Nephron (organoid): ENCODE measurements at regions not wholly inside any gene's neighbourhood (a gene's known extent, or its start where the extent isn't known, plus 50 kb on each side); places are given as distances from the start of the nearest gene placed in this dataset.

ENCODE experiments used
- H3K27ac Mint-ChIP-seq, 3 experiments: 2 replicates each; pipeline ENCODE4 v1.8.0; 2020; ENCODE audit warnings: mixed read lengths in 3 of 3, mild to moderate bottlenecking in 2 of 3, moderate library complexity in 1 of 3
- H3K27me3 Mint-ChIP-seq: 2 replicates; pipeline ENCODE4 v1.8.0; 2021; ENCODE audit warnings: low read depth, mild to moderate bottlenecking, moderate library complexity, mixed read lengths
- H3K36me3 Mint-ChIP-seq: 2 replicates; pipeline ENCODE4 v1.8.0; 2020; ENCODE audit warnings: low read depth, mixed read lengths
- H3K4me1 Mint-ChIP-seq: 2 replicates; pipeline ENCODE4 v1.8.0; 2020; ENCODE audit warnings: mixed read lengths
- H3K4me3 Mint-ChIP-seq, 3 experiments: 2 replicates each; pipeline ENCODE4 v1.8.0; 2020; ENCODE audit warnings: mild to moderate bottlenecking in 3 of 3, mixed read lengths in 3 of 3, moderate library complexity in 2 of 3
- H3K9me3 Mint-ChIP-seq: 2 replicates; pipeline ENCODE4 v1.8.0; 2020; ENCODE audit warnings: mixed read lengths
- TF ChIP-seq, protein P1 (sequence below), 3 experiments: fragments of 200-600 bp; sonication (generic); IDR thresholded peaks; one replicate each; pipeline ENCODE4 v1.5.0; 2021; ENCODE audit warnings: antibody characterized with exemption in 3 of 3; ENCODE audit not compliant: unreplicated experiment in 3 of 3

DNA sequence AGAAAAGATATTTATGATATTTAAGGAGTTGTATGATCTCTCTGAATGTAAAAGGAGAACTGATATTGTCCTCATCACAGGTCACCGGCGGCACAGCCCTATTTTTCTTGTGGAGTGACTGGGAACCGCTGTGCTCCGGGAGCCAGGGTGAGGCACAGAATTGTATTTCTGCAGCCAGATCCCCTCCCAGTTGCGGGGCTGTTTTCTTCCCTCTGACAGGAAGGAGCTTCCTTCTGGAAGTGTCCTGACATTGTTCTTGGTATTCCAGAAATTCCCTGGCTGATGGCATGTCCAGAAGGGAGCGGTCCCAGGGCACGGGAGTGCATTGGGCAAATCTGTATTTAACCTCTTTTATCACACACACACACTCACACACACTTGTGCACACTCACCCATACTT is 268.6 kb upstream of the FOXF1 start:
- H3K9me3 Mint-ChIP-seq: peaks cover 3% of the 10 kb centered on the region
- TF ChIP-seq, protein P1, sequence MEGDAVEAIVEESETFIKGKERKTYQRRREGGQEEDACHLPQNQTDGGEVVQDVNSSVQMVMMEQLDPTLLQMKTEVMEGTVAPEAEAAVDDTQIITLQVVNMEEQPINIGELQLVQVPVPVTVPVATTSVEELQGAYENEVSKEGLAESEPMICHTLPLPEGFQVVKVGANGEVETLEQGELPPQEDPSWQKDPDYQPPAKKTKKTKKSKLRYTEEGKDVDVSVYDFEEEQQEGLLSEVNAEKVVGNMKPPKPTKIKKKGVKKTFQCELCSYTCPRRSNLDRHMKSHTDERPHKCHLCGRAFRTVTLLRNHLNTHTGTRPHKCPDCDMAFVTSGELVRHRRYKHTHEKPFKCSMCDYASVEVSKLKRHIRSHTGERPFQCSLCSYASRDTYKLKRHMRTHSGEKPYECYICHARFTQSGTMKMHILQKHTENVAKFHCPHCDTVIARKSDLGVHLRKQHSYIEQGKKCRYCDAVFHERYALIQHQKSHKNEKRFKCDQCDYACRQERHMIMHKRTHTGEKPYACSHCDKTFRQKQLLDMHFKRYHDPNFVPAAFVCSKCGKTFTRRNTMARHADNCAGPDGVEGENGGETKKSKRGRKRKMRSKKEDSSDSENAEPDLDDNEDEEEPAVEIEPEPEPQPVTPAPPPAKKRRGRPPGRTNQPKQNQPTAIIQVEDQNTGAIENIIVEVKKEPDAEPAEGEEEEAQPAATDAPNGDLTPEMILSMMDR (IDR thresholded peaks at IDR 0.05; ENCODE audit: unreplicated experiment in 3 of 3): no peak
- H3K36me3 Mint-ChIP-seq: no peaks in the 10 kb centered on the region
- no peak overlapping the region for H3K27ac Mint-ChIP-seq
- peaks cover 70% of the 10 kb centered on the region for H3K27me3 Mint-ChIP-seq
- no peak overlapping the region for H3K4me3 Mint-ChIP-seq
- H3K4me1 Mint-ChIP-seq: no peaks in the 10 kb centered on the region

DNA sequence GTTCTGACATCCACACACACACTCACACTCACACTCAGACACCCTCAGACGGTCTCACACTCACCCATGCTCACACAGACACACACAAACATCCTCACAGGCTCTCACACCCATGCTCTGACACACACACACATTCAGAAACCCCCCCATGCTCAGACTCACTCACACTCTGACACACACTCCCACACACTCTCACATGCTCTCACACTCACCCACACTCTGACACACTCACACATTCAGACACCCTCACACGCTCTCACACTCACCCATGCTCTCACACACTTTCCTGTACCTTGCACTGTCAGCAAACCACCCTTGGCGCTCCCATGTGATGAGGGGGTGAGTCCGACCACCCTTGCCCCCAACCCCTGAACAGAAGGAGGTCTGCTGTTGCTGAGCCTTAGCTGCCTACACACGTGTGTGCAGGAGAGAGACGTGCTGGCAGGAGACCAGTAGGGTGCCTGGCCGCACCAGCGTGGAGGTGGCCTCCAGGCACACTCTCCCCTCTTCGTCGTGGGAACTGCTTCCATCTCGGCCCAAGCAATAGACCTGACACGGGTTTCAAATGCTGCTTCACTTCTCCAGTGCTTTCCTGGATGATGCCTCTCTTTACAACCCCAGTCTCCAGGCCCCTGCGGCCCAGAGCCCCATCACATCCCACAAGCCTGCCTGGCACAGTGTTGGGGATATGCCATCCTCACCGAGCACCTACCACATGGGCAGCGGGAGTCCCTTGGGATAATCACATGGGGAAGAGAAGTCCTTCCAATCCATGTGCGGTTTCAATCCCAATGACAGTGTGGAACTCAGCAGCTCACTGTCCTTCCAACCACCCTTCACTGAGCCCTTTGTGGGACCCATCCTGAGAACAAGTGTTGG is 267.8 kb upstream of the FOXF1 start:
- H3K4me1 Mint-ChIP-seq: no peaks in the 10 kb centered on the region
- H3K4me3 Mint-ChIP-seq: peak overlapping the region in 1 of 3 experiments; percentile 9
- TF ChIP-seq, protein P1 (IDR thresholded peaks at IDR 0.05; ENCODE audit: unreplicated experiment in 3 of 3): no peak
- H3K27ac Mint-ChIP-seq: no peak overlapping the region
- H3K36me3 Mint-ChIP-seq: no peaks in the 10 kb centered on the region
- peaks cover 3% of the 10 kb centered on the region for H3K9me3 Mint-ChIP-seq
- peaks cover 76% of the 10 kb centered on the region for H3K27me3 Mint-ChIP-seq

GRCh38 chr16:86243123-86243473 is 267.2 kb upstream of the FOXF1 start:
- Mint-ChIP-seq H3K9me3 (peaks cover 3% of the 10 kb centered on the region), H3K27me3 (peaks cover 81% of the 10 kb centered on the region), H3K27ac (no peak overlapping the region), H3K36me3 (no peaks in the 10 kb centered on the region), H3K4me3 (no peak overlapping the region), H3K4me1 (no peaks in the 10 kb centered on the region)
- TF ChIP-seq, protein P1 (IDR thresholded peaks at IDR 0.05; ENCODE audit: unreplicated experiment in 3 of 3): no peak

DNA sequence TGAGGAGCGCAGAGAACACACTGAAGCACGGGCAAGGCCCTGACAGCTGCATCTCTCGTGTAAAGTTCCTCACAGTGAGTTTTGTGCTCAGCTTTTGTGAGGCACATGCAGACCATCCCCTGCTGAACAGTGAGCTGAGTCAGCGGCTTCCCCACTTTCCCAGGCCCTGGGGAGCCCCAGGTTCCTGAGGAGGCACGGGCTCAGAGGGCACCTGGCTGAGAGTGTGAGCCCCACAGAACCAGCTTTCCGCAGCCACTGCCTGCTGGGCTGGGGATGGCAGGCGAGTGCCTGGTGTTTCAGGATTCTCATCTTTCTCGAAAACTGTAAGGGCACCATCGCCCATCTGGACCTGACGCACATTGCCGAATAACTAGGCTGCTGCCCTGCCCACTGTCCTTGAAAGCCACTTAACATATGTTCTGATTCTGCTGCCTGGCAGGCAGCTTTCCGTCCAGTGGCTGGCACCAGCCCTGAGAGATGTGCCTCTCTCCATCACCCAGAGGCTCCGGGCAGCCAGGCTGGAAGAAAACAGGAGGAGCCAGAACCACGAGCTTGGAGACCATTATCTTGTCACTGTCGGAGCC is 266.7 kb upstream of the FOXF1 start:
- H3K27ac Mint-ChIP-seq: no peak overlapping the region
- H3K4me3 Mint-ChIP-seq: no peak overlapping the region
- H3K36me3 Mint-ChIP-seq: peaks cover 2% of the 10 kb centered on the region
- peaks cover 84% of the 10 kb centered on the region for H3K27me3 Mint-ChIP-seq
- H3K9me3 Mint-ChIP-seq: peaks cover 3% of the 10 kb centered on the region
- TF ChIP-seq, protein P1 (IDR thresholded peaks at IDR 0.05; ENCODE audit: unreplicated experiment in 3 of 3): no peak
- no peaks in the 10 kb centered on the region for H3K4me1 Mint-ChIP-seq

GRCh38 chr16:86244158-86244557 is 266.2 kb upstream of the FOXF1 start:
- TF ChIP-seq, protein P1 (IDR thresholded peaks at IDR 0.05; ENCODE audit: unreplicated experiment in 3 of 3): no peak
- H3K36me3 Mint-ChIP-seq: peaks cover 3% of the 10 kb centered on the region
- H3K27me3 Mint-ChIP-seq: peaks cover 89% of the 10 kb centered on the region
- peaks cover 3% of the 10 kb centered on the region for H3K9me3 Mint-ChIP-seq
- no peak overlapping the region for H3K4me3 Mint-ChIP-seq
- no peak overlapping the region for H3K27ac Mint-ChIP-seq
- H3K4me1 Mint-ChIP-seq: no peaks in the 10 kb centered on the region
